Tibial artery (tissue), 4 donors: ENCODE measurements at regions not wholly inside any gene's neighbourhood (a gene's known extent, or its start where the extent isn't known, plus 50 kb on each side); places are given as distances from the start of the nearest gene placed in this dataset.

Experiments used
- DNase-seq, 2 donors: peaks; one replicate each; pipeline ENCODE4 v3.0.0-alpha.2; 2019
- H3K27ac ChIP-seq, 2 donors: fragments of 200-600 bp; sonication (generic) in 1 of 2; 1 replicate in 1 of 2; 2 replicates in 1 of 2; pipeline ENCODE4 v1.5.1; 2018 to 2019; ENCODE audit warnings: mild to moderate bottlenecking in 1 of 2
- H3K27me3 ChIP-seq, 2 donors: fragments of 200-600 bp; sonication (generic) in 1 of 2; one replicate each; pipeline versions ENCODE4 v1.5.1 to v1.6.0; 2016 to 2019
- H3K36me3 ChIP-seq, 3 donors: fragments of 200-600 bp; sonication (generic) in 2 of 3; one replicate each; pipeline ENCODE4 v1.5.1; 2016 to 2019; ENCODE audit warnings: mild to moderate bottlenecking in 2 of 3
- H3K4me1 ChIP-seq, 4 donors: fragments of 200-600 bp; sonication (generic) in 2 of 4; 1 replicate in 3 of 4; 2 replicates in 1 of 4; pipeline ENCODE4 v1.5.1; 2016 to 2019
- H3K4me3 ChIP-seq, 2 donors: fragments of 200-600 bp; sonication (generic) in 1 of 2; 1 replicate in 1 of 2; 2 replicates in 1 of 2; pipeline ENCODE4 v1.5.1; 2018 to 2019; ENCODE audit warnings: mild to moderate bottlenecking in 2 of 2
- H3K9me3 ChIP-seq, 3 donors: fragments of 200-600 bp; sonication (generic) in 1 of 3; one replicate each; pipeline ENCODE4 v1.5.1; 2016 to 2019
- CTCF ChIP-seq, 2 experiments: fragments of 200-600 bp in 1 of 2; fragments of 450-650 bp in 1 of 2; IDR thresholded peaks; one replicate each; pipeline ENCODE4 v1.5.1; 2017 to 2019; ENCODE audit warnings: antibody characterized with exemption in 2 of 2, mild to moderate bottlenecking in 1 of 2, moderate library complexity in 1 of 2
- intact Hi-C: fragments of 100-400 bp; cut with DNase I; formaldehyde crosslinking; loops from one replicate; pipeline ENCODE4 v1.15.0; 2023; ENCODE audit warnings: low total_unique reads

DNA sequence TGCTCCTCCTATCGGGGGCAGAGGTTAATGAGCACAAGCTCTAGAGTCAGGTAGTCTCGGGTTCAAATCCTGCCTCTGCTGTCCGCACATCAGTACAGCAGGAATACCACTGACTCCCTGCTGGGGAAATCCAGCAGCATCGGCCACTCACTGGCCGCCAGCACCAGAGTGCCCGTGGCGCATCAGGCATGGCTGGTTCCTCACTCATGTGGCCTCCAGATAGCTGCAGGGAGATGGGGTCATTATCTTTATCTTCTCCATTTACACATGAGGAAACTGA is 137.6 kb upstream of the COL5A1 start:
- no peak for TF ChIP-seq CTCF (IDR thresholded peaks at IDR 0.05)
- peaks cover 0 to 38% of the 10 kb centered on the region in 2 donors for H3K27me3 ChIP-seq
- DNase-seq = no peak
- H3K9me3 ChIP-seq = no peaks in the 10 kb centered on the region
- no peaks in the 10 kb centered on the region for H3K36me3 ChIP-seq
- no peak overlapping the region for H3K4me3 ChIP-seq
- H3K4me1 ChIP-seq = no peaks in the 10 kb centered on the region
- H3K27ac ChIP-seq = no peak overlapping the region
- intact Hi-C loops = no loop called here

- H3K9me3 ChIP-seq = no peaks in the 10 kb centered on the region
- H3K36me3 ChIP-seq = no peaks in the 10 kb centered on the region
- peaks cover 0 to 38% of the 10 kb centered on the region in 2 donors for H3K27me3 ChIP-seq
- no peaks in the 10 kb centered on the region for H3K4me1 ChIP-seq
- H3K4me3 ChIP-seq = no peak overlapping the region
- no peak for TF ChIP-seq CTCF (IDR thresholded peaks at IDR 0.05)
- no peak for DNase-seq
- intact Hi-C loops = no loop called here
- no peak overlapping the region for H3K27ac ChIP-seq
These were observed 136.6 kb upstream of the COL5A1 start for GRCh38 chr9:134505032-134505431.

DNA sequence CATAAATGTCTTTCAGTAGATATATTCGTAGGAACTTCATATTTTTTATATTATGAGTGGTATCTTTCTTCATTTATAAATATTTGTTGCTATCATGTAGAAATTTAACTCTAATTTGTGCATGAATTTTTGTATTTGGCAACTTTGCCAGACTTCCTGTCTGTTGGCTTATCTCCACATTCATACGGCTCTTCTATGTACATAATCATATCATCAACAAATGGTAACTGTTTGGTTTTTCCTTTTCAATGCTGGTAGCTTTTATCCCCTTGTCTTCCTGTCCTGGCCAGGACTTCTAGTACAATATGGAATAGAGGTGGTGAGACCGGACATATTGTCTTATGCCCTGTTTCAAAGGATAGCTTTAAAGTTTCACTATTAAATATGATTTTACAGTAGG is 132.3 kb upstream of the COL5A1 start:
- H3K36me3 ChIP-seq = no peaks in the 10 kb centered on the region
- H3K9me3 ChIP-seq = no peaks in the 10 kb centered on the region
- H3K27me3 ChIP-seq = no peaks in the 10 kb centered on the region
- no peak for TF ChIP-seq CTCF (IDR thresholded peaks at IDR 0.05)
- no peak overlapping the region for H3K4me3 ChIP-seq
- no peaks in the 10 kb centered on the region for H3K4me1 ChIP-seq
- H3K27ac ChIP-seq = no peak overlapping the region
- intact Hi-C loops = no loop called here
- no peak for DNase-seq

DNA sequence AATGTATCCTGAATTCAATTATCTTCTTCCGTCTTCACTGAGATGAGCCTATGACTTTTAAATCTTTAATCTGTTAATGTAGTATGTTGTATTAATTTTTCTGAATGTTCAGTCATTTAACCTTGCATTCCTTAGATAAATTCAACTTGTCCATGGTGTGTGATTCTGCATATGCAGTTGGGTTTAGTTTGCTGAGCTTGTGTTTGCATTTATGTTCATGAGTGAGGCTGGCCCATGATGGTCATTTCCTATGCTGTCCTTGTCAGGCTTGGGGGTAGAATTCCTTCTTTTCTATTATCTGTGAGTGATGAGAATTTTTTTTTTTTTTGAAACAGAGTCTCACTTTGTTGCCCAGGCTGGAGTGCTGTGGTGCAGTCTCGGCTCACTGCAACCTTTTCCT is 131.8 kb upstream of the COL5A1 start:
- no peaks in the 10 kb centered on the region for H3K36me3 ChIP-seq
- H3K9me3 ChIP-seq = no peaks in the 10 kb centered on the region
- no peak overlapping the region for H3K4me3 ChIP-seq
- TF ChIP-seq CTCF (IDR thresholded peaks at IDR 0.05) = no peak
- no peaks in the 10 kb centered on the region for H3K4me1 ChIP-seq
- H3K27me3 ChIP-seq = no peaks in the 10 kb centered on the region
- no peak for DNase-seq
- no peak overlapping the region for H3K27ac ChIP-seq
- intact Hi-C loops = no loop called here

GRCh38 chr9:134514503-134514902 is 127.1 kb upstream of the COL5A1 start:
- Histone ChIP-seq H3K4me1 (no peaks in the 10 kb centered on the region), H3K36me3 (no peaks in the 10 kb centered on the region), H3K27me3 (no peaks in the 10 kb centered on the region), H3K27ac (no peak overlapping the region), H3K9me3 (no peaks in the 10 kb centered on the region), H3K4me3 (no peak overlapping the region)
- intact Hi-C loops = no loop called here
- DNase-seq = no peak
- TF ChIP-seq CTCF (IDR thresholded peaks at IDR 0.05) = no peak

GRCh38 chr9:134515026-134515821 is 126.4 kb upstream of the COL5A1 start:
- DNase-seq = no peak
- Histone ChIP-seq H3K27ac (no peak overlapping the region), H3K9me3 (no peaks in the 10 kb centered on the region), H3K4me3 (no peak overlapping the region), H3K27me3 (no peaks in the 10 kb centered on the region), H3K4me1 (no peaks in the 10 kb centered on the region), H3K36me3 (no peaks in the 10 kb centered on the region)
- intact Hi-C loops = no loop called here
- no peak for TF ChIP-seq CTCF (IDR thresholded peaks at IDR 0.05)
